NCI-H1092 treated with DMSO at 0.1 percent for 48 hours (cell line): ENCODE measurements at regions not wholly inside any gene's neighbourhood (a gene's known extent, or its start where the extent isn't known, plus 50 kb on each side); places are given as distances from the start of the nearest gene placed in this dataset.
"Not testable (repeated sequence)": the region's sequence is repeated elsewhere in the genome, so short reads cannot be mapped to it uniquely, and the experiment has no call there.

Source experiments
- DNase-seq: peaks from one replicate; lab custom pipeline; 2025; lab: John Stamatoyannopoulos, UW

GRCh38 chr6:112513175-112513574 lies 166.0 kb downstream of the RFPL4B start:
- DNase-seq = no peak

GRCh38 chr6:112522587-112522986 lies 175.5 kb downstream of the RFPL4B start:
- DNase-seq = no peak

DNA sequence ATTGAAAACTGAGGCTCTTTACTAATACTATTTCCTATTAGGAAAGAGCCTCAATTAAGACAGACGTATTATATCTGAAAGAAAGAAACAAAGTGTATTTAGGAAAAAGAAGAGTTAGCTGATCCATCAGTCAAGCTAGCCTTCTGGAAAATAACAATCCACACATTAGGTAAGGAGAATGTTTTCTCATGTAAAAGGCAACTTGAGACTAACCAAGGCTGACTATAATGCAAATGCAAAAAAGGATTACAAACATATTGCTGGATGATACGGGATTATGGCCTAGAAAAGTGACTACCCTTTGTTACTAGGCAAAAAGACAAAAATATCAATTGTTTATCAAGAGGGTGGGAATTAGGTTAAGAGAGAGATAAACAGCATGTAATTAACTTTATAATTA lies 176.9 kb downstream of the RFPL4B start:
- no peak for DNase-seq

GRCh38 chr6:112525749-112526148 lies 178.6 kb downstream of the RFPL4B start:
- DNase-seq = no peak

DNA sequence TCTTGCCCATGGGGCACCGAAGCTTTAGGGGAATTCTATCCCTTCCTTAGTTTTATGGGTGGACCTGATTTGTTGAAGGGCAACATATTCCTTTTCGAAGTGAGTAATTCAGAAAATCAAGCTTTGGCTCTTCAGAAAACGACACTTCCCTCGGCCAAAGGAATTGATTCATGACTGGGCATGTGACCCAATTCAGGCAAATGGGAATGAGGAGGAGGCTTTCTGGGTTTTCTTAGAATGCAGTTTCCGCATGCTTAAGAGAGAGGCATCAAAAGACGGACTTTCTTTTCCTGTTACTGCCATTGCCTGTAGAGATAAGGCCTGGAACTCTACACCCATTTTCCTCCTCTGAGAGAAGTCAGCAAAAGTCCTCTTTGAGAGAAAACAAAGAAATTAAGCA lies 179.5 kb downstream of the RFPL4B start:
- DNase-seq = no peak

DNA sequence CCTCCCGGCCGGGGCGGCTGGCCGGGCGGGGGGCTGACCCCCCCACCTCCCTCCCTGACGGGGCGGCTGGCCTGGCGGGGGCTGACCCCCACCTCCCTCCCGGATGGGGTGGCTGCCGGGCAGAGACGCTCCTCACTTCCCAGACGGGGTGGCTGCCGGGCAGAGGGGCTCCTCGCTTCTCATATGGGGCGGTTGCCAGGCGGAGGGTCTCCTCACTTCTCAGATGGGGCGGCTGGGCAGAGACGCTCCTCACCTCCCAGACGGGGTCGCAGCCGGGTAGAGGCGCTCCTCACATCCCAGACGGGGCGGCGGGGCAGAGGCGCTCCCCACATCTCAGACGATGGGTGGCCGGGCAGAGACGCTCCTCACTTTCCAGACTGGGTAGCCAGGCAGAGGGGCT lies 181.2 kb downstream of the RFPL4B start:
- not testable (repeated sequence) for DNase-seq

- no peak for DNase-seq
Measured at GRCh38 chr6:112535816-112536215, 188.7 kb downstream of the RFPL4B start.

- DNase-seq = no peak
Measured at GRCh38 chr6:112539355-112539754, 192.2 kb downstream of the RFPL4B start.

GRCh38 chr6:112541847-112542246 lies 194.7 kb downstream of the RFPL4B start:
- DNase-seq = not testable (repeated sequence)

GRCh38 chr6:112547321-112548085 lies 200.4 kb downstream of the RFPL4B start:
- not testable (repeated sequence) for DNase-seq

GRCh38 chr6:112549749-112550148 lies 202.6 kb downstream of the RFPL4B start:
- no peak for DNase-seq

DNA sequence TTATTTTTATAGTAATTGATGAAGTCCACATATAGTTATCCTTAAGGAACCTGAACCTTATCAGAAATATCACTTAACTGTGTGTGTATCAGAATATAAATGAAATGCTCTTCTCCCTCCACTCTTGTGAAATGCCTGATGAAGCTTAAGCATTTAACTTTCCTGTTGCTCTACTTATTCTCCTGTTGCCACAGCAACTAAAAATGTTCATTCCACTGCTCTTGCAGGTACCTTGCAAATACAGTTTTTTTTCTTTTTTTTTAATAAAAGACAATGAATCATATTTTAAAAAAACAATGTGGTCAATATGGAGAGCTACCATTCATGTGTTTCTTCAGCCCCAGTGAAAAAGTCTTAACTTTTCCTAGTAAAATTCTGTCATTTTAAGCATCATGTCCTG lies 210.3 kb downstream of the RFPL4B start:
- DNase-seq = no peak

GRCh38 chr6:112557961-112558360 lies 210.8 kb downstream of the RFPL4B start:
- DNase-seq = no peak

DNA sequence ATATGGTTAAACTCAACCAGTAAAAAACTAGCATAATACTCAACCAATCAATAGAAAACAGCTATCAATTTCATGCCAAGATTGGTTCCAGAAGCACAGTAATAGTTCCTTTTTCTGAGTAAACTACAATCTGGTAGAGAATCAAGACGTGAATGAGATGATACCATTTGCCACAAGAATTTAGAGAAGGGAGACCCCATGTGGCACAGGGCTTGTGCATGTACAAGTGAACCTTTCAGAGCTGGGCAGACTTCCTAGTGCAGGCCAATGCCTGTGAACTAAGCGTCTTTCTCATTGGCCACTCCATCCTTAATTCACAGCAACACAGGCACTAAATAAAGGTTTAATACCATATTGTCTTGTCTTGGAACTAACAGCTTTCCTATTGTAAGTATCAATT lies 213.5 kb downstream of the RFPL4B start:
- peak; percentile 6 for DNase-seq

- no peak for DNase-seq
Measured at GRCh38 chr6:112562301-112563231, 215.4 kb downstream of the RFPL4B start.

DNA sequence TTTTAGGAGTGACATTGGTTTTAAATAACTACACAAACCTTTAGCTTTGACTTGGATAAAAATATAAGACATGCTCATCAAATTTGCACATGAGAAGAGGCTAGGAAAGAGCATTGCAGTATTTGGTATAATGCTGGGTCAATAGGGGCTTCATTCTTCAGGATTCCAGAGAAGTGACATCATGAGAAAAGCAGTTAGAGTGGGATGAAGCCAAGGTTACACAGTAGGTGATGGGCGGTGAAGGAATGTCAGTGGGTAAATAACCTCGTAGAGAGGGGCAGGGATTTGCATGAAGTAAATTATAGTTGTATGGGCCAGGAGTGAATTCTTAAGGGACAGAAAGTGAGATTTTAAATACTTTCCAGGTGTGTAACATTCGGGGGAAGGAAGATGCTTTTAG lies 216.2 kb downstream of the RFPL4B start:
- no peak for DNase-seq

GRCh38 chr6:112568066-112568465 lies 220.9 kb downstream of the RFPL4B start:
- DNase-seq = no peak

DNA sequence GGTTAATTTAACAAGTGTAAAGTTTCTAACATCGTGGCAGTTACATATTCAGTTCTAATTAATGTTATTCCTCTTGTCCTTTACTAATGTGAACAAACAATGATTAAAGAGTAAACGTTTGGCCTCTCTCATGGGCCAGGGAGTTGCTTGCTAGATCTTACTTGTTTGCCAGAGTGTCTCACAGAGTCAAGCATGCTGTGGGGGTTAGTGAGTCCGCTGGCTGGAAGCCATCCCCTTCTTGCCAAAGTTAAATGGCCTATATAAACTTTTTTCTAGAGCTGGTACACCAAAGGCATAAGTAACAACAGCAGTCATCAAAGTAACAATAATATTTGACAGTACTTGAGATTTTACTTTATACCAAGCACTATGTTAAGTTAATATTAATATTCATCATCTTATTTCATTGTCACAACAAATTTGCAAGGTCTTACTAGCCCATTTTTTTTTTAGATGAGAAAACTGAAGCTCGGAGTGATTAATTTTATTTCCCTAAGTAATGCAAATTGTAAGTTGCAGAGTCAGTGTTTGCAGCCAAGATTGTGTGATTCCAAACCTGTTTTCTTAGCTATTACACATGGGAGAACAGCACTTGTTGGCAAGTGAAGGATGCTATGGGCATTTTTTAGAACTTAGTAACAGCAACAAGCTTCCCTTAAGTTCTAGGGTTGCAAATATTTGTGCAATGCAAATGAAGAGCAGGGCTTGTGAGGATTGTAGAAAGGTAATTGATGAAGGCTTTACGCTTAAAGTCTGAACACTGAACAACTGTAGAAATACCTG lies 224.5 kb downstream of the RFPL4B start:
- no peak for DNase-seq

DNA sequence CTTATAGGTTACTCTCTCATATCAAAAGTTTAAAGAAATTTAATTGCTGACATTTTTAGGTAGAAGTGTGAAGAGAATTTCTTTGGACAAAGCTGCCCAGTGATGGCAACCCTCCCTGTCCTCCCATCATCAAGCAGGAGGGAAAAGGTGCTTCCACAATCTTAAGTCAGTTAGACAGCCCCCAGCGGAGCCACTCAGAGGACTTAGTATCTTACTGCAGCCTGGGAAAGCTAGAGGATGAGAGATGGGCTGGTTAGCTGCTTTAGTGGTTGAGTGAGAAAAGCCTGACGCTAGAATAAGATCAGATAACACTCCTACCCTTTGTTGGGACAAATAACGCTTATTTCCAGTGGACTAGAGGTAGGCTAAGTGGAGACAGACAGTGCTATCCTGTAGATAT lies 227.1 kb downstream of the RFPL4B start:
- no peak for DNase-seq

DNA sequence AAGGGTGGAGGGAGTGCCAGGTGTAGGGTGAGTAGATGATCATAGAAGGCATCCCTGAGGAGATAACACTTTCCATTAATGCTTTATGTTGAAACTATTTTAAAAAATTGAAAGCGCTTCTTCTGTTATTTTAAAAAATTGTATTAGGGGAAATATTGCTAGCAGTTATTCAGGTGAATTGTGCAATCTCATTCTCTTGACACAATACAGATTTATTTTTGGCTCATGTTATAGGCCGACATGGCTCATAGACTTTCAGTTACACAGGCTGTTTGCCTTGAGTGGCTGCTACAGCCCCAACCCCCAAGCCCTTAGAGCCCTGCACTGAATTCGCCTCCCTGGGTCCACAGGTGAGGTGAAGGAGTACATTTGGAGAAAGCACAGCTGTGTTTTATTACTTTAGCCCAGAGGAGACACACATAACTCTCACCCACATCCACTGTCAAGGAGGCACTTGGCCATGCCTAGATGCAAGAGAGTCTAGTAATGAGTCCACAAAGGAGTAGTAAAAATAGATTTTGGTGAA lies 228.2 kb downstream of the RFPL4B start:
- DNase-seq = no peak

GRCh38 chr6:112576423-112576822 lies 229.3 kb downstream of the RFPL4B start:
- no peak for DNase-seq

DNA sequence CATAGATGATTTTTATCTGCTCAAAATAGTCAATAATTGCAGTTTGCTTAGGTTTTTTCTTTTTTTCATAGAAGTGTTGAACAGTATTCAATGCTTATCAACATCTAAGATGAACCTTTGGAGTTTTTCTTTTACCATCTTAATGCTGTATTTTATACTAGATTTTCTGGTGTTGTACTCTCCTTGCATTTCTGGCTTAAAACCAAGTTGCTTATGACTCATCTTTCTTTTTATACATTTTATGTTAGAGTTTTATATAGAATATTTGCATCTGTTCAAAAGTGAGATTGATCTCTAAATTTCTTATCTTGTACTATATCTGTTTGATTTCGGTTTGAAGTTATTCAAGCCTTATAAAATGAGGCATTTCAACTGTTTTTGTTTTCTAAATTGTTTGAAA lies 232.5 kb downstream of the RFPL4B start:
- DNase-seq = no peak
